Mucosa of rectum (tissue), 2 donors: ENCODE measurements at regions not wholly inside any gene's neighbourhood (a gene's known extent, or its start where the extent isn't known, plus 50 kb on each side); places are given as distances from the start of the nearest gene placed in this dataset.
"Not testable (repeated sequence)": the region's sequence is repeated elsewhere in the genome, so short reads cannot be mapped to it uniquely, and the experiment has no call there.

Experiments used
- H3K27ac ChIP-seq, 2 donors: one replicate each; pipeline ENCODE4 v1.7.0; 2013; ENCODE audit warnings: inconsistent platforms in 2 of 2, low read depth in 2 of 2, low read length in 2 of 2
- H3K27me3 ChIP-seq, 2 donors: one replicate each; pipeline ENCODE4 v1.7.0; 2013; ENCODE audit warnings: low read length in 2 of 2; ENCODE audit not compliant: control insufficient read depth in 2 of 2, insufficient read depth in 2 of 2
- H3K36me3 ChIP-seq, 2 donors: one replicate each; pipeline ENCODE4 v1.7.0; 2013; ENCODE audit warnings: low read length in 2 of 2; ENCODE audit not compliant: control insufficient read depth in 2 of 2, insufficient read depth in 2 of 2
- H3K4me1 ChIP-seq, 2 donors: one replicate each; pipeline ENCODE4 v1.7.0; 2013; ENCODE audit warnings: low read length in 2 of 2, mild to moderate bottlenecking in 1 of 2; ENCODE audit not compliant: control insufficient read depth in 2 of 2, insufficient read depth in 2 of 2
- H3K4me3 ChIP-seq, 2 donors: one replicate each; pipeline ENCODE4 v1.7.0; 2013; ENCODE audit warnings: low read length in 2 of 2
- H3K9ac ChIP-seq, 2 donors: one replicate each; pipeline ENCODE4 v1.7.0; 2013; ENCODE audit warnings: low read length in 2 of 2, low read depth in 1 of 2, mild to moderate bottlenecking in 1 of 2
- H3K9me3 ChIP-seq, 2 donors: one replicate each; pipeline ENCODE4 v1.7.0; 2013; ENCODE audit warnings: low read length in 2 of 2; ENCODE audit not compliant: control insufficient read depth in 2 of 2
- donor health status: healthy.
- donor health status: Normal muscosa, but diverticular disease.

- Histone ChIP-seq H3K27ac (no peak overlapping the region), H3K9ac (no peak overlapping the region), H3K9me3 (no peaks in the 10 kb centered on the region), H3K27me3 (no peaks in the 10 kb centered on the region), H3K36me3 (no peaks in the 10 kb centered on the region), H3K4me3 (no peak overlapping the region), H3K4me1 (no peaks in the 10 kb centered on the region)
These were observed 1491.5 kb upstream of the PRMT6 start for GRCh38 chr1:105565006-105565405.

- Histone ChIP-seq H3K27me3 (no peaks in the 10 kb centered on the region), H3K27ac (no peak overlapping the region), H3K9me3 (no peaks in the 10 kb centered on the region), H3K4me3 (no peak overlapping the region), H3K36me3 (no peaks in the 10 kb centered on the region), H3K4me1 (no peaks in the 10 kb centered on the region), H3K9ac (no peak overlapping the region)
These were observed 1470.7 kb upstream of the PRMT6 start for GRCh38 chr1:105585791-105586190.

DNA sequence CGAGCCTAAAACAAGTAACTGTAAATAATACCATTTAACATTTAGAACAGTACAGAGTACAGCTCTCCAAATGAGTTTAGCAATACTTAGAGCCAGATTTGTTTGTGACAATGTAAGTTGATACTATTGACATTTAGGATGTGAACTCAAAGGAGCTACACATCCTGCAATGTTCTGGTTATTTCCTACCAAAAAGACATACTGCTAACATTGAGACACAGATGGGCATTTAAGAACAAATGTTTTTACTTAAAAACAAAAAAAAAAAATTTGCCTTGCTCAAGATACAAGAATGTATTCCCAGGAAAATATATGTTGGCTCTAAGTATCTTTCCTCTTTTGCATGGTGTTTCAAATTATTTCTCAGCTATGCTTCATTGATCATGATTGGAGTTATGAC, 1464.8 kb upstream of the PRMT6 start:
- no peaks in the 10 kb centered on the region for H3K36me3 ChIP-seq
- H3K27me3 ChIP-seq = no peaks in the 10 kb centered on the region
- H3K9ac ChIP-seq = no peak overlapping the region
- no peaks in the 10 kb centered on the region for H3K4me1 ChIP-seq
- no peak overlapping the region for H3K27ac ChIP-seq
- H3K9me3 ChIP-seq = no peaks in the 10 kb centered on the region
- no peak overlapping the region for H3K4me3 ChIP-seq

GRCh38 chr1:105608713-105609112, 1447.8 kb upstream of the PRMT6 start:
- Histone ChIP-seq H3K9ac (no peak overlapping the region), H3K9me3 (no peaks in the 10 kb centered on the region), H3K27ac (no peak overlapping the region), H3K4me3 (no peak overlapping the region), H3K36me3 (no peaks in the 10 kb centered on the region), H3K4me1 (no peaks in the 10 kb centered on the region), H3K27me3 (no peaks in the 10 kb centered on the region)

- H3K36me3 ChIP-seq = no peaks in the 10 kb centered on the region
- no peaks in the 10 kb centered on the region for H3K27me3 ChIP-seq
- H3K4me3 ChIP-seq = no peak overlapping the region
- no peak overlapping the region for H3K27ac ChIP-seq
- H3K9ac ChIP-seq = no peak overlapping the region
- no peaks in the 10 kb centered on the region for H3K9me3 ChIP-seq
- H3K4me1 ChIP-seq = no peaks in the 10 kb centered on the region
These were observed 1430.0 kb upstream of the PRMT6 start for GRCh38 chr1:105626276-105626987.

DNA sequence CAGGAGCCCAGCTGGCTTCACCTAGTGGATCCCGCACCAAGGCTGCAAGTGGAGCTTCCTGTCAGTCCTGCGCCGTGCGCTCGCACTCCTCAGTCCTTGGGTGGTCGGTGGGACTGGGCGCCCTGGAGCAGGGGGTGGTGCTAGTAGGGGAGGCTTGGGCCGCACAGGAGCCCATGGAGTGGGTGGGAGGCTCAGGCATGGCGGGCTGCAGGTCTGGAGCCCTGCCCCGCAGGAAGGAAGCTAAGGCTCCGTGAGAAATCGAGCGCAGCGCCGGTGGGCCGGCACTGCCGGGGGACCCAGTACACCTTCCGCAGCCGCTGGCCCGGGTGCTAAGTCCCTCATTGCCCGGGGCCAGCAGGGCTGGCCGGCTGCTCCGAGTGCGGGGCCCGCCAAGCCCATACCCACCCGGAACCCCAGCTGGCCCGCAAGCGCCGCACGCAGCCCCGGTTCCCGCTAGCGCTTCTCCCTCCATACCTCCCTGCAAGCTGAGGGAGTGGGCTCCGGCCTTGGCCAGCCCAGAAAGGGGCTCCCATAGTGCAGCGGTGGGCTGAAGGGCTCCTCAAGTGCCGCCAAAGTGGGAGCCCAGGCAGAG, 1425.2 kb upstream of the PRMT6 start:
- not testable (repeated sequence) for H3K4me1 ChIP-seq, H3K9ac ChIP-seq, H3K36me3 ChIP-seq, H3K9me3 ChIP-seq, H3K27ac ChIP-seq, H3K4me3 ChIP-seq, H3K27me3 ChIP-seq

- H3K27me3 ChIP-seq = no peaks in the 10 kb centered on the region
- H3K27ac ChIP-seq = peak overlapping the region; percentile 23 to 58
- peak overlapping the region; percentile 40 to 47 for H3K9ac ChIP-seq
- no peaks in the 10 kb centered on the region for H3K9me3 ChIP-seq
- peaks cover 0 to 8% of the 10 kb centered on the region in 2 donors for H3K4me1 ChIP-seq
- H3K4me3 ChIP-seq = peak overlapping the region; percentile 26 to 68
- no peaks in the 10 kb centered on the region for H3K36me3 ChIP-seq
These were observed 1423.9 kb upstream of the PRMT6 start for GRCh38 chr1:105632342-105633196.

DNA sequence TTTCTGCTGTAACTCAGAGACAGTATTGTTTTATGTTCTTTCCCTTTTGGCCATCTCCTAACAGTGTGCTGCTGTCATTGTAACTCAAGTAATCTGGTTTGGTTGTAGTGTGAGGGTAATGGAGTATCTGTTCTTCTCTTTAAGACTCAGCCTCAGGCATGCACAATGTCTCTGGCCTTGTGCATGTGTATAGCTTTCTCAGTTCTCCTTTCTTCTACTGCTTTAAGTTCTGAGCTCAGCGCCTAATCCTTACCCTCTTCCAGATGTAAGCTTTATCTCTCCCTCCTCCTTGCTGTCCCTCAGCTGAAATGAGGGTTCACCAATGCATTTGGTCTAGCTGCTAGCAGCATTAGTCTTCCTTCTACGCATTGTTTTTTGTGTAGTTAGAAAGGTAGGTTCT, 1420.4 kb upstream of the PRMT6 start:
- no peak overlapping the region for H3K4me3 ChIP-seq
- H3K9me3 ChIP-seq = no peaks in the 10 kb centered on the region
- no peak overlapping the region for H3K9ac ChIP-seq
- no peaks in the 10 kb centered on the region for H3K36me3 ChIP-seq
- no peaks in the 10 kb centered on the region for H3K27me3 ChIP-seq
- H3K4me1 ChIP-seq = peaks cover 0 to 8% of the 10 kb centered on the region in 2 donors
- H3K27ac ChIP-seq = no peak overlapping the region

- Histone ChIP-seq H3K4me3 (no peak overlapping the region), H3K9ac (no peak overlapping the region), H3K36me3 (no peaks in the 10 kb centered on the region), H3K4me1 (no peaks in the 10 kb centered on the region), H3K27ac (no peak overlapping the region), H3K27me3 (no peaks in the 10 kb centered on the region), H3K9me3 (no peaks in the 10 kb centered on the region)
These were observed 1415.1 kb upstream of the PRMT6 start for GRCh38 chr1:105641407-105641806.

DNA sequence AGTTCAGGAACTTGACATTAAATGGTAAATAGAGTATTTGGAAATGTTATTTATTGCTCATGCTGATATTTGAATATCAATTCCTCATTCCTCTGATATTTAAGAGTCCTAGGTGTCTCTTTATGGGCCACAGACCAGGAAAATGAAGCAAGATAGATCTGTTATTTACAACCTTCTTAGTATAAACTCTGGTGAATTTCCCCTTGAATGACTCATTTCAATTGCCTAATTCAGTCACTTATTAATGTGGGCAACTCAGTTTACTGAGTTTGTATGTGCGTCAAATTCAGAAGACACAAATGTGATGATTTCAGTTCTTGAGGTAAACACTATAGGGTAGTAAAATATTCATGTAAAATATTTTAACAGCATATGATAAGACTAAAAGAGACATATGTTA, 1404.4 kb upstream of the PRMT6 start:
- Histone ChIP-seq H3K27me3 (no peaks in the 10 kb centered on the region), H3K36me3 (no peaks in the 10 kb centered on the region), H3K9ac (no peak overlapping the region), H3K4me1 (no peaks in the 10 kb centered on the region), H3K4me3 (no peak overlapping the region), H3K27ac (no peak overlapping the region), H3K9me3 (no peaks in the 10 kb centered on the region)
